GM12864 (cell line): ENCODE measurements at regions not wholly inside any gene's neighbourhood (a gene's known extent, or its start where the extent isn't known, plus 50 kb on each side); places are given as distances from the start of the nearest gene placed in this dataset.

Experiments used
- DNase-seq: peaks from one replicate; pipeline ENCODE4 v3.0.0-alpha.2; 2011; ENCODE audit warnings: low read depth
- H3K4me3 ChIP-seq: 2 replicates; pipeline ENCODE4 v1.5.1; 2011; ENCODE audit warnings: mild to moderate bottlenecking, low read depth, low read length, control low read depth
- CTCF ChIP-seq: IDR thresholded peaks from 2 replicates; pipeline ENCODE4 v1.5.1; 2011; ENCODE audit warnings: low read depth, mild to moderate bottlenecking, moderate library complexity, low read length, control low read depth, inconsistent platforms; ENCODE audit errors: missing control alignments

- no peak for TF ChIP-seq CTCF
- no peak for DNase-seq
- no peak overlapping the region for H3K4me3 ChIP-seq
Observed at GRCh38 chr9:107144475-107144874, 138.6 kb upstream of the RAD23B start.

GRCh38 chr9:107147134-107147533 lies 135.9 kb upstream of the RAD23B start:
- no peak overlapping the region for H3K4me3 ChIP-seq
- TF ChIP-seq CTCF, result no peak
- DNase-seq, result no peak

GRCh38 chr9:107148216-107148615 lies 134.9 kb upstream of the RAD23B start:
- no peak overlapping the region for H3K4me3 ChIP-seq
- no peak for DNase-seq
- TF ChIP-seq CTCF, result no peak

- H3K4me3 ChIP-seq, result no peak overlapping the region
- no peak for TF ChIP-seq CTCF
- DNase-seq, result no peak
Observed at GRCh38 chr9:107149756-107150155, 133.3 kb upstream of the RAD23B start.

GRCh38 chr9:107153336-107153735 lies 129.7 kb upstream of the RAD23B start:
- no peak overlapping the region for H3K4me3 ChIP-seq
- no peak for DNase-seq
- TF ChIP-seq CTCF, result no peak

GRCh38 chr9:107154291-107154690 lies 128.8 kb upstream of the RAD23B start:
- no peak for DNase-seq
- H3K4me3 ChIP-seq, result no peak overlapping the region
- TF ChIP-seq CTCF, result no peak

- no peak for DNase-seq
- H3K4me3 ChIP-seq, result no peak overlapping the region
- TF ChIP-seq CTCF, result no peak
Observed at GRCh38 chr9:107154766-107155165, 128.3 kb upstream of the RAD23B start.
